ENCODE measurements at regions not wholly inside any gene's neighbourhood (a gene's known extent, or its start where the extent isn't known, plus 50 kb on each side); places are given as distances from the start of the nearest gene placed in this dataset.

GRCh38 chr15:37701230-37701629 lies 233.2 kb upstream of the TMCO5A start:
- no peak for TF ChIP-seq PBX3 (IDR thresholded peaks at IDR 0.05)
- TF ChIP-seq TAF1 (IDR thresholded peaks at IDR 0.05; ENCODE audit: borderline replicate concordance, low read depth, low read length) = no peak
- no peak for TF ChIP-seq FOXM1 (IDR thresholded peaks at IDR 0.05; ENCODE audit: low read depth)
- no peak for TF ChIP-seq GATA2 (CRISPR knock-in tag; IDR thresholded peaks at IDR 0.05)
- no peak for TF ChIP-seq RAD21 (IDR thresholded peaks at IDR 0.05; ENCODE audit: low read length)
- TF ChIP-seq EP300 (IDR thresholded peaks at IDR 0.05; ENCODE audit: borderline replicate concordance in 1 of 2, low read depth in 1 of 2, low read length in 1 of 2) = no peak
- no peak for TF ChIP-seq CHD2 (IDR thresholded peaks at IDR 0.05; ENCODE audit: low read length, partially characterized antibody)
- no peak for TF ChIP-seq POLR2AphosphoS5 (IDR thresholded peaks at IDR 0.05; ENCODE audit: low read depth, low read length)
- TF ChIP-seq ZBTB33 (IDR thresholded peaks at IDR 0.05; ENCODE audit: borderline replicate concordance, low read depth) = no peak

Measured in SK-N-SH (cell line).